ENCODE measurements at regions not wholly inside any gene's neighbourhood (a gene's known extent, or its start where the extent isn't known, plus 50 kb on each side); places are given as distances from the start of the nearest gene placed in this dataset.

GRCh38 chr11:70501051-70501901, 102.9 kb downstream of the CTTN start:
- DNase-seq (ENCODE audit: low read depth): no peak

DNA sequence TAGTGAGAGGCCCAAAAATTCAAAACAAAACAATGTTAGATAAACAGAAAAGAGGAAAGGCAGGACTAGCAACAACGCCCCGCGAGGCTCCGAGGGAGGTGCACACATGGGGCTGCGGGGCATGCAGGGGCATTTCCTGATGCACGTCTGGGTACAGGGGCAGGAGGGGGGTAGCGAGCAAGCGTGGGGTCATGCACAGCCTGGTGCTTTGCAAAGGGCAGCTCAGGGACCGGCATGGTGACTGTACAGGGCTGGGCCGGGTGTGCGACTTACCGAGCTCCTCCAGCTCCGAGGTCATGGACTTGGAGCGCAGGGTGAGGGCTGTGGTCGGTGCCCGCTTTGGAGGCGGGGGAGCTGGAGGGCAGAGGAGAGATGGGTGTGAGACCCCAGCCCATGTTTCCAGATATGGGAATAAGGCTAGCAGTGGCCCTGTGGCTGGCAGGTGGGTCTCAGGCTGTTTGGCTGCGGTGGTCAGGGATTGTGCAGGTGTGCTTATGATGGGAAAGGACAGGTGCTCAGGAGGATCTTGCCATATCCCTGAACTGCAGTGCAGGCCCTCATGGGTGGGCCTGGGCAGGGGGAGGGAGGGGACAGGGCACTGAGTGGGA, 103.7 kb downstream of the CTTN start:
- DNase-seq (ENCODE audit: low read depth): no peak

- no peak for DNase-seq (ENCODE audit: low read depth)
Measured at GRCh38 chr11:70502677-70503467, 104.5 kb downstream of the CTTN start.

GRCh38 chr11:70503468-70504221, 105.3 kb downstream of the CTTN start:
- no peak for DNase-seq (ENCODE audit: low read depth)

DNA sequence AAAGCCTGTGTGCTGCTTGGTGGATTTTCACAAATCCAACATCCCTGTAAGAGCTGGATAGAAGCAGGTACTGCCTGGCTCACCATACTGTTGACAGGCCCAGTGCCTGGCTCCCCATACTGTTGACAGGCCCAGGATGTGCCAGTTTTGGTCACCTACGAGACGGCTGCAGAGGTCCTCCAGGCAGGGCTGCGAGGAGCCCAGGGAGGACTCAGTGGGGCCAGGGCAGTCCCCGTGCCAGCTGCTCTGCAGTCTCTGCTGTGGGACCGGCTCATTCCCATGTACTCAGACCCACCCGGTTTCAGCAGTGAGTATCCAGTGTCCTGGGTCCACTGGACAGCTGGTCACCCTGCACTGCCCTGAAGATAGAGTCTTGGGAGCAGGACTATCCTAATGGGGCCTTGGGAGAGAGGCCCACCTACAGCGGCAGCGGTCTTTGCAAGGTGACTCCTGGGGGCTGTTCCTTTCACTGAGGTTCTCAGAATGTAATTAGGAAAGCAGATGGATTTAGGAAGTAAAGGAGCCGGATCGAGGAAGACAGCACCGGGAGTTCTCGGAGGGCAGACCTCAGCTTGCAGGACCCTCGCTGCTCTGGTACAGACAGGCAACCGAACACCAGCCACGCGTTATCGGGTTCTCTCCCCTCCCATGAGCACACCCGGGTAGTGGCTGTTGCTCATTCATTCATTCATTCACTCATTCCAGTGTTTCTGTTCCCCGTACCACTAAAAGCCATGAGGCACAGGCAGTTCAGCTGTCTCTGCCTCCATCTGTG, 106.1 kb downstream of the CTTN start:
- no peak for DNase-seq (ENCODE audit: low read depth)

- DNase-seq (ENCODE audit: low read depth): no peak
Measured at GRCh38 chr11:70505331-70505731, 107.0 kb downstream of the CTTN start.

DNA sequence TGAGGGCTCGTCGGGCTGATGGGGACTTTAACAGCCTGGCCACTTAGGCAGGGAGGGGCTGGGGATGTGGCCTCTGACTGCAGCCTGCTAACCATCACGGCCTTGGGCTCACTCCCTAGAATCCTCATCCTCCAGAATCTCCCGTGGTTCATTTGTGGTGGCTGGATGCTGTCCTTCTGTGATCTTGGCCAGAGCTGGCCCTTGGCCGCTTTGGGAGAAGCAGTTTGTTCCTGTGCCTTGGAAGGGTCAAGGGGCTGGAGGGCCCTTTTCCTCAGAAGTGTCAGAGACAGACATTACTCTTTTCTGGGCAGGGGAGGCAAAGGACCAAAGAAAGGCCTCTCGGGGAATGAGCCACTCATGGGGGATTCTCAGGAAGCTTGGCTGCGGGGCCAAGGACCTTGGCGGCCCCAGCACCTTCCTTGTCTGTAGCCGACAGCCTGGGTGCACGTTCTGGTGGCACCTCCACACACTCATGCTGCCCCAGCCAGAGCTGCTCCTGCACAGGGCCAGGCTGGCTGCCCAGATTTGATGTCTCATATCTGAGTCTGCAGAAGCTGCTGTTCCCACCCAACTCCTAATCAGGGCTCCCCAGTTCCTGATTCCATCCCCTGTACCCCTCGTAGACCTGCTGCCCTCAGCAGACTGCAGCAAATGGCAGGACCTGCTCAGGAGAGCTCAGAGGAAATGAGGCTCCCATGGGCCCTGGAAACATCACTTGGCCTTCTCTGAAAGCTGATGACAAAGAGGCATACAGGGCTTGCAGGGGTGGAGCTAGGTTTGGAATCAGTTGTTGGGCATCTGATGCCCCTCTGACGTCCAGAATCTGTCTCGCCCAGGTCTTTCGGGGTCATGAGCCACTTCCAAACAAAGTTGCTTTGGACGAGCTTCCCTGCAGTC, 107.7 kb downstream of the CTTN start:
- DNase-seq (ENCODE audit: low read depth): no peak

- no peak for DNase-seq (ENCODE audit: low read depth)
Measured at GRCh38 chr11:70506658-70506970, 108.3 kb downstream of the CTTN start.

DNA sequence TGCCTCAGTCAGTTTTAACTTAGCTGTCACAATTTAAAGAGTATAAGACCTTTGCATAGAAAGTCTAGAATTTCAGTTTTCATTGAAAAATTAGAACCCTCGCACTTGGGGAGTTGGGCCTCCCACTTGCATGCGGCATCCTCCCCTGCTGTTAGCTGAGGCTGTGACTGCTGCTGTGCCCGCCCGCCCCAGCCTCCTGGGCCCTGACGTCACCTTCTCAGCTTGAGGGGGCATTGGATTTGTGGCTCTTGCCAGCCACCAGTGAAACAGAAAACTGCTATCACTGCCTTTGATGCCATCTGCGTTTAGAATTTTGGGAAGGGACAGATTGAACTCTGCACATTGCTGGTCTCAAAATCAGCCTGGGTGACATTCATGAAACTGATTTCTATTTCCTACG, 108.7 kb downstream of the CTTN start:
- DNase-seq (ENCODE audit: low read depth): no peak

- no peak for DNase-seq (ENCODE audit: low read depth)
Measured at GRCh38 chr11:70507466-70508230, 109.3 kb downstream of the CTTN start.

DNA sequence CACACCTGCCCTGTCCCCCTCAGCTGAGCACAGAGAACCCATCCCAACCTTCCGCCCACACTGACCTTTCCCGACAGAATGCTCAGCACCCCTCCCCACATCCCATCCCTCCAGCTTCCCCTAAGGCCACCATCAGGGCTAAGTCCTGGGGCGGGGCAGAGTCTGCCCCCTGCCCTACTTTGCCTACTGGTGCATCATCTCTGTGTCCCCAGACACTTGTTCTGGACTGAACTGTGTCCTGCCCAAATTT, 109.8 kb downstream of the CTTN start:
- no peak for DNase-seq (ENCODE audit: low read depth)

DNA sequence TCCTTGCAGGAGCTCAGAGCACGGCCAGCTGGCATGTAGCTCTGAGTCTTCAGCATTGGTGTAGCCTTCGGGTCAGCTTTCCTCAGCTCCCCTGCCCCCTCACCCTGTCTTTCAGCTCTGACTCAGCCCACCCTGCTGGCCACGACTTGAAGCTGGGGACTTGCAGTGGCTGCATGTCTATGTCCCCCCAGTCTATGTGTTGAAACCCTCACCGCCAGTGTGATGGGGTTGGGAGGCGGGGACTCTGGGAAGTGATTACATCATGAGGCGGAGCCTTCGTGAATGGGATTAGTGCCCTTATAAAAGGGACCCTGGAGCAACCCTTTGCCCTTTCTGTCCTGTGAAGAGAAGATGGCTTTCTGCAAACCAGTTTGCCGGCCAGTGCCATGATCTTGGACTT, 111.1 kb downstream of the CTTN start:
- no peak for DNase-seq (ENCODE audit: low read depth)

GRCh38 chr11:70510106-70510505, 111.8 kb downstream of the CTTN start:
- DNase-seq (ENCODE audit: low read depth): no peak

DNA sequence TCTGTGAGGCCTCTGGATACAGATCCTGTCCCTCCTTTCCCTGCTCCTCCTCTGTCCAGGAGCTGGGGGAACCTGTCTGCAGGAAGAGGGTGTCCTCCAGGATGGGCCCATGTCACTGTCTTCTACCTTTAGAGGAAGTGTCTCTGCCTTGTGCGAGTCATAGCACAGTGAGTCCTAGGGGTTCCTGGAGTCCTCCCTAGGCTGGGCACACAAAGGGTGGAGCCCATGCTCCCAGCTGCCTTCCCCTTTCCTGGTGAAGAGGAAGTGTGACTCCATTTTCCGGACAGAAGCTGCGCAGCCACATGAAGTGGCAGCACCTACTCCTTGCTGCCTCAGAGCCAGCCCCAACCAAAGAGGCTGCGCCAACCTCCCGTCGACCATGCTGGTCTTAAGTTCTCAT, 112.2 kb downstream of the CTTN start:
- DNase-seq (ENCODE audit: low read depth): no peak

DNA sequence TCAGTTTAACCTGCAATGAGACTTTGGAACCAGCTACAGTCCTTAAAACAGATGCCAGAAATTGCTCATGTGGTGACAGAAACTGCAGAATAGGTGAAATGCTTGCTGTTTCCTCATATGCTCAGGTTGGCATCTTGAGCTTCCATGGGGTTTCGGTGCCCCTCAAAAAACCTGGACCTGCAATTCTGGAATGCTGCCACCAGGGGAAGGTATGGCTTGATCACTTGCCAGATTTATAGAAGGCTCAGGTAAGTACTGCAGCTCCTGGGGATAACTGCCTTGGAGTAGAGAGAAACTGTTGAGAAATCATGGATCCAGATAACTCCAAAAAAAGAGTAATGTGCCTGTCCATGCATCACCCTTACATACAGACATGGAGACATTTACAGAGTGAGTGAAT, 113.0 kb downstream of the CTTN start:
- no peak for DNase-seq (ENCODE audit: low read depth)

DNA sequence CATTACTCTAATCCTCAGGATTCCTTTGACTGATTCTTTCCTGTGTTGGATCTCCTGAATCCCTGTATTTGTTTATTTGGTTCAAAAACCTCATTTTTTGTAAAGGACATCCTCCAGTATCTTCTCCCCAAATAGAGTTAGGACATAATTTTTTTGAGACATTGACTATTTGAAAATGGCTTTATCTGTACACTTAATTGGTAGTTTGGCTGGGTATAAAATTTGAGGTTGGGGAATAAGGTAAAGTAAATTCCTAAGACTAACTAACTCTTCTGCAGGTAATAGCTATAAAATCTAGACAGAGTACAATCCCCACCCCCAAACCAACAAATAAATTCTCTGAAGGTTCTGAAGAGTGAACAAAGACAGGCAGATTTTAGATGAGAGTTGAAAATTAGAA, 114.4 kb downstream of the CTTN start:
- DNase-seq (ENCODE audit: low read depth): no peak

GRCh38 chr11:70517203-70517602, 118.9 kb downstream of the CTTN start:
- no peak for DNase-seq (ENCODE audit: low read depth)

GRCh38 chr11:70517988-70518907, 119.9 kb downstream of the CTTN start:
- no peak for DNase-seq (ENCODE audit: low read depth)

DNA sequence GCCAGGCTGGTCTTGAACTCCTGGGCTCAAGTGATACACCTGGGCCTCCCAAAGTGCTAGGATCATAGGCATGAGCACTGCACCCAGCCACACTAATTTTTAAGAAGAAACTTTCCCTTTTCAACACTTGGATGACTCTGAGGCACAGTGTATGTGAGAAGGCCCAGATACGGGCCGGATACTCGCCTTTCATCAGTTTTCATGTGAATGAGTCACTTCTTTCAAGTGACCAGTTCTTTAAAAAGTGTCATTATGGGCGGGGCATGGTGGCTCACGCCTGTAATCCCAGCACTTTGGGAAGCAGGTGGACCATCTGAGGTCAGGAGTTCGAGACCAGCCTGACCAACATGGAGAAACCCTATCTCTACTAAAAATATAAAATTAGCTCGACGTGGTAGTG, 120.8 kb downstream of the CTTN start:
- no peak for DNase-seq (ENCODE audit: low read depth)
